K562 (cell line): ENCODE measurements at regions not wholly inside any gene's neighbourhood (a gene's known extent, or its start where the extent isn't known, plus 50 kb on each side); places are given as distances from the start of the nearest gene placed in this dataset.

Source experiments
- ARID3B ChIP-seq: fragments of 250-450 bp; sonication (Bioruptor Pico); IDR thresholded peaks from 2 replicates; pipeline ENCODE4 v1.4.0; 2020; ENCODE audit warnings: borderline replicate concordance
- ATF3 ChIP-seq, 2 experiments: fragments of 450-650 bp in 1 of 2; sonication (generic) in 1 of 2; formaldehyde crosslinking in 1 of 2; IDR thresholded peaks in 1 of 2; conservative IDR thresholded peaks in 1 of 2; 2 replicates each; pipeline versions ENCODE4 v1.6.1 to v1.8.1; 2016 to 2023; ENCODE audit warnings: mild to moderate bottlenecking in 2 of 2, moderate library complexity in 2 of 2, inconsistent platforms in 1 of 2, missing genetic modification reagents in 1 of 2
- BRCA1 ChIP-seq, 2 experiments: fragments of 450-650 bp in 1 of 2; sonication (generic) in 1 of 2; formaldehyde crosslinking in 1 of 2; IDR thresholded peaks; 2 replicates each; pipeline versions ENCODE4 v1.5.0 to v1.6.1; 2017 to 2020; ENCODE audit warnings: mild to moderate bottlenecking in 1 of 2, missing genetic modification reagents in 1 of 2
- CAMTA2 ChIP-seq: fragments of 250-450 bp; sonication (Bioruptor Pico); conservative IDR thresholded peaks from 2 replicates; pipeline ENCODE4 v1.5.1; 2022
- CC2D1A ChIP-seq: fragments of 450-650 bp; IDR thresholded peaks from 2 replicates; pipeline ENCODE4 v1.6.1; 2017; ENCODE audit warnings: mild to moderate bottlenecking
- CEBPB ChIP-seq: fragments of 450-650 bp; IDR thresholded peaks from 2 replicates; pipeline ENCODE4 v1.6.1; 2016; ENCODE audit warnings: missing genetic modification characterization, missing compliant biosample characterization
- CREM ChIP-seq: IDR thresholded peaks from 2 replicates; pipeline ENCODE4 v1.6.1; 2014; ENCODE audit warnings: antibody characterized with exemption, low read depth
- CTBP1 ChIP-seq: fragments of 450-650 bp; IDR thresholded peaks from 2 replicates; pipeline ENCODE4 v1.6.1; 2016; ENCODE audit warnings: borderline replicate concordance
- E2F4 ChIP-seq: sonication (generic); formaldehyde crosslinking; IDR thresholded peaks from 2 replicates; pipeline ENCODE4 v1.8.0; 2022; ENCODE audit warnings: mild to moderate bottlenecking, low read depth, missing genetic modification reagents
- HCFC1 ChIP-seq: IDR thresholded peaks from 2 replicates; pipeline ENCODE4 v1.6.1; 2012; ENCODE audit warnings: low read depth, low read length, improper control_type of control experiment
- HDAC8 ChIP-seq: fragments of 450-650 bp; IDR thresholded peaks from 2 replicates; pipeline ENCODE4 v1.6.1; 2016; ENCODE audit warnings: mild to moderate bottlenecking, missing genetic modification characterization, moderate library complexity, missing compliant biosample characterization
- HEY1 ChIP-seq: fragments of 250-450 bp; sonication (Bioruptor Pico); IDR thresholded peaks from 2 replicates; pipeline ENCODE4 v1.5.0; 2020; ENCODE audit warnings: mild to moderate bottlenecking, moderate library complexity, borderline replicate concordance
- NEUROD1 ChIP-seq: fragments of 150-350 bp; IDR thresholded peaks from 2 replicates; pipeline ENCODE4 v1.6.1; 2014; ENCODE audit warnings: borderline replicate concordance, low read length, low read depth; ENCODE audit not compliant: partially characterized antibody
- NUFIP1 ChIP-seq: fragments of 450-650 bp; IDR thresholded peaks from 2 replicates; pipeline ENCODE4 v1.6.1; 2018; ENCODE audit not compliant: partially characterized antibody
- RAD51 ChIP-seq: fragments of 450-650 bp; IDR thresholded peaks from 2 replicates; pipeline ENCODE4 v1.7.1; 2016; ENCODE audit warnings: low read depth, mild to moderate bottlenecking, borderline replicate concordance
- RBM22 ChIP-seq: fragments of 200-400 bp; formaldehyde crosslinking; IDR thresholded peaks from 2 replicates; pipeline ENCODE4 v1.6.1; 2018; ENCODE audit warnings: low read length, low read depth; ENCODE audit not compliant: poor library complexity, severe bottlenecking
- SNIP1 ChIP-seq: fragments of 450-650 bp; IDR thresholded peaks from 2 replicates; pipeline ENCODE4 v1.7.1; 2017; ENCODE audit warnings: low read depth, mild to moderate bottlenecking
- SREBF1 ChIP-seq: fragments of 150-350 bp; IDR thresholded peaks from 2 replicates; pipeline ENCODE4 v1.6.1; 2014; ENCODE audit warnings: antibody characterized with exemption, low read depth, low read length, borderline replicate concordance
- TAF15 ChIP-seq: fragments of 200-400 bp; formaldehyde crosslinking; IDR thresholded peaks from 2 replicates; pipeline ENCODE4 v1.6.1; 2017; ENCODE audit warnings: mild to moderate bottlenecking, low read depth, low read length, moderate library complexity
- TCF3 ChIP-seq: sonication (generic); formaldehyde crosslinking; IDR thresholded peaks from 2 replicates; pipeline ENCODE4 v1.4.0; 2020; ENCODE audit warnings: mild to moderate bottlenecking, missing genetic modification reagents
- ZBTB1 ChIP-seq: sonication (generic); formaldehyde crosslinking; IDR thresholded peaks from 2 replicates; pipeline ENCODE4 v1.8.1; 2023; ENCODE audit warnings: missing genetic modification reagents, low read depth, mild to moderate bottlenecking, borderline replicate concordance
- ZNF24 ChIP-seq: fragments of 450-650 bp; IDR thresholded peaks from 2 replicates; pipeline ENCODE4 v1.6.1; 2016
- ZNF77 ChIP-seq: fragments of 250-450 bp; sonication (Bioruptor Pico); IDR thresholded peaks from 2 replicates; pipeline ENCODE4 v1.5.0; 2020

GRCh38 chr6:27582928-27583725, 110.2 kb upstream of the ZNF184 start (continued):
- TF ChIP-seq RBM22 (peak; percentile 70), ZBTB1 (CRISPR knock-in tag) (no peak), ATF3 (IDR thresholded peaks at IDR 0.05) (peak; percentile 49), ATF3 (CRISPR knock-in tag; conservative IDR thresholded peaks at IDR 0.05) (no peak), HEY1 (CRISPR knock-in tag) (no peak), NUFIP1 (no peak), BRCA1 (IDR thresholded peaks at IDR 0.05) (no peak), BRCA1 (CRISPR knock-in tag; IDR thresholded peaks at IDR 0.05) (no peak), CC2D1A (peak; percentile 45), CEBPB (tag) (peak; percentile 68), E2F4 (no peak), SNIP1 (no peak), TAF15 (no peak), SREBF1 (no peak), CTBP1 (no peak), ARID3B (CRISPR knock-in tag) (no peak), CREM (0 out of 2 replicates have a peak, but pooled peaks have one; percentile 34), CAMTA2 (no peak), TCF3 (CRISPR knock-in tag) (no peak), HCFC1 (0 out of 2 replicates have a peak, but pooled peaks have one; percentile 22), ZNF24 (no peak), HDAC8 (tag) (no peak), ZNF77 (CRISPR knock-in tag) (no peak), NEUROD1 (no peak), RAD51 (no peak)
